OCI-LY3 (cell line): ENCODE measurements at regions not wholly inside any gene's neighbourhood (a gene's known extent, or its start where the extent isn't known, plus 50 kb on each side); places are given as distances from the start of the nearest gene placed in this dataset.

Experiments used
- H2AFZ ChIP-seq: fragments of 200-600, 300-600 bp; shearing (Covaris generic); 2 replicates; pipeline ENCODE4 v1.6.0; 2014; ENCODE audit warnings: antibody characterized with exemption, low read depth, low read length
- H3K27ac ChIP-seq: fragments of 200-600, 300-600 bp; sonication (generic); 2 replicates; pipeline ENCODE4 v1.5.1; 2014; ENCODE audit warnings: mild to moderate bottlenecking, low read length, moderate library complexity, mixed read lengths
- H3K27me3 ChIP-seq: fragments of 200-600, 300-600 bp; sonication (generic); 2 replicates; pipeline ENCODE4 v1.6.1; 2014; ENCODE audit warnings: low read depth, low read length, mixed read lengths
- H3K36me3 ChIP-seq: fragments of 200-600, 300-600 bp; sonication (generic); replicated peaks from 2 replicates; pipeline ENCODE3; 2014; ENCODE audit warnings: low read depth, low read length, mixed read lengths
- H3K4me1 ChIP-seq: fragments of 300-600, 200-600 bp; sonication (generic); 2 replicates; pipeline ENCODE4 v1.6.1; 2014; ENCODE audit warnings: low read length, mixed read lengths
- H3K4me2 ChIP-seq: fragments of 200-600, 300-600 bp; sonication (generic); 2 replicates; pipeline ENCODE4 v1.6.1; 2014; ENCODE audit warnings: low read length, mixed read lengths
- H3K4me3 ChIP-seq: fragments of 300-600, 200-600 bp; sonication (generic); 2 replicates; pipeline ENCODE4 v1.5.1; 2014; ENCODE audit warnings: antibody characterized with exemption, mild to moderate bottlenecking, low read length, moderate library complexity
- H3K79me2 ChIP-seq: fragments of 300-600, 200-600 bp; shearing (Covaris generic); 2 replicates; pipeline ENCODE4 v1.6.1; 2014; ENCODE audit warnings: mild to moderate bottlenecking, low read length, mixed read lengths
- H3K9ac ChIP-seq: fragments of 300-600, 200-600 bp; shearing (Covaris generic); 2 replicates; pipeline ENCODE4 v1.6.0; 2014; ENCODE audit warnings: mild to moderate bottlenecking, low read length, moderate library complexity
- H3K9me3 ChIP-seq: fragments of 200-600, 300-600 bp; shearing (Covaris generic); 2 replicates; pipeline ENCODE4 v1.6.1; 2014; ENCODE audit warnings: low read length, mixed read lengths; ENCODE audit not compliant: insufficient read depth
- H4K20me1 ChIP-seq: fragments of 200-600, 300-600 bp; sonication (generic); 2 replicates; pipeline ENCODE4 v1.6.1; 2016; ENCODE audit warnings: low read length, mixed read lengths; ENCODE audit not compliant: insufficient read depth
- EZH2phosphoT487 ChIP-seq: fragments of 200-600 bp; shearing (Covaris generic); IDR thresholded peaks from 2 replicates; pipeline ENCODE4 v1.6.1; 2018; ENCODE audit warnings: antibody characterized with exemption, mixed run types, low read depth
- TF ChIP-seq, protein P1 (sequence below): fragments of 200-600, 300-600 bp; sonication (generic); IDR thresholded peaks from 2 replicates; pipeline ENCODE4 v1.5.1; 2014; ENCODE audit warnings: antibody characterized with exemption, low read length, low read depth

DNA sequence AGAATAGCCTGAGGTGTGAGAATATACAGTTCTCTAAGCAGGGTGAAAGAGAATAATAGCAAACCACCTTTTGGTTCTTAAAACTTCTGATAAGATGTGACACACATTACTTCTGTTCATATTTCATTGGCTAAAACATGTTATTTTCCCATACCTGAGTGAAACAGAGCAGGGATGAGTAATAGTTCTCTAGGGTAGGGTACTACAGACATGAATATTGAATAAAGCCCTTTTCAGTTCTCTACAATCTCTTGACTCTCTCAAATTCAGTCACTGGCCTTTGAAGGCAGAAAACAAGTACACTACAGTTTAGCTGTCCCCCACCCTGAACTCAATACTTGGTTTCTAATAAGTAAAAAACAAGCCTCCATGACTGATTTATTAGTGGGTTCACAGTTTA, 454.1 kb upstream of the MDGA2 start:
- Histone ChIP-seq H3K4me1 (peaks cover 20% of the 10 kb centered on the region), H3K79me2 (no peaks in the 10 kb centered on the region), H3K36me3 (no peaks in the 10 kb centered on the region), H3K9ac (no peak overlapping the region), H3K27me3 (no peaks in the 10 kb centered on the region), H3K4me2 (no peak overlapping the region), H2AFZ (no peak overlapping the region), H3K27ac (no peak overlapping the region), H4K20me1 (no peaks in the 10 kb centered on the region), H3K9me3 (no peaks in the 10 kb centered on the region), H3K4me3 (no peak overlapping the region)
- TF ChIP-seq, protein P1, sequence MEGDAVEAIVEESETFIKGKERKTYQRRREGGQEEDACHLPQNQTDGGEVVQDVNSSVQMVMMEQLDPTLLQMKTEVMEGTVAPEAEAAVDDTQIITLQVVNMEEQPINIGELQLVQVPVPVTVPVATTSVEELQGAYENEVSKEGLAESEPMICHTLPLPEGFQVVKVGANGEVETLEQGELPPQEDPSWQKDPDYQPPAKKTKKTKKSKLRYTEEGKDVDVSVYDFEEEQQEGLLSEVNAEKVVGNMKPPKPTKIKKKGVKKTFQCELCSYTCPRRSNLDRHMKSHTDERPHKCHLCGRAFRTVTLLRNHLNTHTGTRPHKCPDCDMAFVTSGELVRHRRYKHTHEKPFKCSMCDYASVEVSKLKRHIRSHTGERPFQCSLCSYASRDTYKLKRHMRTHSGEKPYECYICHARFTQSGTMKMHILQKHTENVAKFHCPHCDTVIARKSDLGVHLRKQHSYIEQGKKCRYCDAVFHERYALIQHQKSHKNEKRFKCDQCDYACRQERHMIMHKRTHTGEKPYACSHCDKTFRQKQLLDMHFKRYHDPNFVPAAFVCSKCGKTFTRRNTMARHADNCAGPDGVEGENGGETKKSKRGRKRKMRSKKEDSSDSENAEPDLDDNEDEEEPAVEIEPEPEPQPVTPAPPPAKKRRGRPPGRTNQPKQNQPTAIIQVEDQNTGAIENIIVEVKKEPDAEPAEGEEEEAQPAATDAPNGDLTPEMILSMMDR: no peak

DNA sequence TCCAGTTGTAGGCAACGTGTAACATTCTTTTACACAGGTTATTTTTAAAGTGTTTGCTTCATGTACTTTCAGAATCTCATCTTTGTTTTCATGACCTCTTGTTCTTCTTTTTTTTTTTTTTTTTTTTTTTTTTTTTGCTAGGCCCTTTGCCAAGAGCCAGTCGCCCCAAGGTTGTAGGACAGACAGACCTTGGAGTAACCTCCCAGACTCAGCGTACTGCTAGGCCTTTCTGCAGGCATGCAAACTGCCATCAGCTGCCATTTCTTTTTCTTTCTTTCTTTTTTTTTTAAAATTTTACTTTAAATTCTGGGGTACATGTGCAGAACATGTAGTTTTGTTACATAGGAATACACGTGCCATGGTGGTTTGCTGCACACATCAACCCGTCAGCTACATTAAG, 452.3 kb upstream of the MDGA2 start:
- no peak overlapping the region for H3K27ac ChIP-seq
- no peak overlapping the region for H3K4me3 ChIP-seq

DNA sequence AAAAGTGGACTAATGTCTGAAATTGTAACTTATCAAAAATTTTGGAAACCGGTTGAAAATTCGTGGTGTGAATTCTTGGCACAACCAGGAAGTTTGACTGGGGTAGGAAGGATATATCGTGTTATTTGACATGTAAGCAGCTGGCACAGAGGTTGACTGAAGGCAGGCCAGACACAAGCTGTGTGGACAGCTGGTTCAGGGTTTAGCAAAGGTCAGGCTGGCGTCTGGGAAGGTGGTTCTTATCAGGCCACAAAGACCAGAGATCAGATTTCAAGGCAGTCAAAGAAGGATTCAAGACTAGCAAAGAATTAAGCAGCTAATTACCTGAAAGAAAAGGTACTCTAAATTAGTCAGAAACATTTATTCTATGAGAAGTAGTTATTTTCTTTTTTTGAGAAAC, 450.2 kb upstream of the MDGA2 start:
- Histone ChIP-seq H2AFZ (no peak overlapping the region), H3K27ac (no peak overlapping the region), H3K9me3 (no peaks in the 10 kb centered on the region), H4K20me1 (no peaks in the 10 kb centered on the region), H3K4me2 (no peak overlapping the region), H3K4me3 (no peak overlapping the region), H3K27me3 (no peaks in the 10 kb centered on the region), H3K9ac (no peak overlapping the region), H3K36me3 (no peaks in the 10 kb centered on the region), H3K4me1 (peaks cover 20% of the 10 kb centered on the region), H3K79me2 (no peaks in the 10 kb centered on the region)
- TF ChIP-seq, protein P1: no peak
- no peak for TF ChIP-seq EZH2phosphoT487

More for the DNA sequence above, 452.3 kb upstream of the MDGA2 start:
- no peaks in the 10 kb centered on the region for H3K27me3 ChIP-seq
- H3K9me3 ChIP-seq: no peaks in the 10 kb centered on the region
- peaks cover 20% of the 10 kb centered on the region for H3K4me1 ChIP-seq
- H3K4me2 ChIP-seq: no peak overlapping the region
- no peaks in the 10 kb centered on the region for H3K79me2 ChIP-seq
- no peaks in the 10 kb centered on the region for H4K20me1 ChIP-seq
- TF ChIP-seq, protein P1: no peak
- TF ChIP-seq EZH2phosphoT487: no peak
- H3K9ac ChIP-seq: no peak overlapping the region
- no peaks in the 10 kb centered on the region for H3K36me3 ChIP-seq
- no peak overlapping the region for H2AFZ ChIP-seq

DNA sequence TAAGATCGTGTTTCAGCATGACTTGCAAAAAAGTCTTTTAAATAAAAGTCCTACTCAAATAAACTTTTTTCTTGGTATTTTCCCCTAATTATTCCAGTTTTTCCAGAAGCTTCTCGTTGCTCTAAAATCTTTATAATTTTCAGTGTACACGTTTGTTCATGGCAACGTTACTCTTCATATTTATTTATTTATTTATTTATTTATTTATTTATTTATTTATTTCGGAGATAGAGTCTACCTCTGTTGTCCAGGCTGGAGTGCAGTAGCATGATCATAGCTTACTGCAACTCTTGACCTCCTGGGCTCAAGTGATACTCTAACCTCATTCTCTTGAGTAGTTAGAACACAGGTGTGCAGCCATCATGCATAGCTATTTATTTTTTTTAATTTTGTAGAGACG, 438.3 kb upstream of the MDGA2 start:
- Histone ChIP-seq H3K4me1 (peaks cover 8% of the 10 kb centered on the region), H3K27ac (no peak overlapping the region), H2AFZ (no peak overlapping the region), H3K36me3 (no peaks in the 10 kb centered on the region), H4K20me1 (no peaks in the 10 kb centered on the region), H3K27me3 (no peaks in the 10 kb centered on the region), H3K9ac (no peak overlapping the region), H3K4me3 (no peak overlapping the region), H3K4me2 (no peak overlapping the region), H3K9me3 (no peaks in the 10 kb centered on the region), H3K79me2 (no peaks in the 10 kb centered on the region)
- TF ChIP-seq, protein P1: no peak
- TF ChIP-seq EZH2phosphoT487: no peak
